Mesodermal cell (in vitro differentiated cells): ENCODE measurements at regions not wholly inside any gene's neighbourhood (a gene's known extent, or its start where the extent isn't known, plus 50 kb on each side); places are given as distances from the start of the nearest gene placed in this dataset.

ENCODE experiments used
- H3K27ac ChIP-seq: 2 replicates; pipeline ENCODE4 v1.7.0; 2013; ENCODE audit warnings: mild to moderate bottlenecking, low read depth, low read length, moderate library complexity; ENCODE audit not compliant: severe bottlenecking
- H3K36me3 ChIP-seq: 2 replicates; pipeline ENCODE4 v1.7.1; 2013; ENCODE audit warnings: mild to moderate bottlenecking, low read length, moderate library complexity; ENCODE audit not compliant: control insufficient read depth, insufficient read depth
- H3K4me1 ChIP-seq: one replicate; pipeline ENCODE4 v1.7.1; 2013; ENCODE audit warnings: mild to moderate bottlenecking, low read length; ENCODE audit not compliant: insufficient read depth, control insufficient read depth, poor library complexity, severe bottlenecking
- H3K4me3 ChIP-seq: 2 replicates; pipeline ENCODE4 v1.7.0; 2013; ENCODE audit warnings: low read length, control low read depth, mild to moderate bottlenecking; ENCODE audit not compliant: insufficient read depth, poor library complexity, severe bottlenecking; ENCODE audit errors: extremely low read depth
- H3K9me3 ChIP-seq: 2 replicates; pipeline ENCODE4 v1.7.1; 2013; ENCODE audit warnings: mild to moderate bottlenecking, low read length, moderate library complexity; ENCODE audit not compliant: control insufficient read depth
- WGBS, 2 experiments: methylation state at CpG; one replicate each; pipeline ENCODE4 v1.1.5; 2013; ENCODE audit warnings: missing lambda C conversion rate in 2 of 2; ENCODE audit not compliant: insufficient coverage in 2 of 2; 5-methylcytosine and 5-hydroxymethylcytosine counted together

- H3K27ac ChIP-seq: no peak overlapping the region
- H3K4me1 ChIP-seq: no peaks in the 10 kb centered on the region
- H3K4me3 ChIP-seq: no peak overlapping the region
- WGBS, 2 experiments: 88 to 92% methylated on average over 1 of the region's 2 CpGs
- H3K9me3 ChIP-seq: no peaks in the 10 kb centered on the region
- H3K36me3 ChIP-seq: no peaks in the 10 kb centered on the region
These were observed 170.9 kb upstream of the ZEB2 start for GRCh38 chr2:144690771-144691170.

GRCh38 chr2:144686518-144687215 lies 166.7 kb upstream of the ZEB2 start:
- H3K4me3 ChIP-seq: no peak overlapping the region
- 100% methylated on average over 1 of the region's 2 CpGs; no CpG with 5 or more reads in 1 of the 2 experiments for WGBS, 2 experiments
- H3K36me3 ChIP-seq: no peaks in the 10 kb centered on the region
- no peaks in the 10 kb centered on the region for H3K4me1 ChIP-seq
- no peaks in the 10 kb centered on the region for H3K9me3 ChIP-seq
- H3K27ac ChIP-seq: no peak overlapping the region

- Histone ChIP-seq H3K36me3 (no peaks in the 10 kb centered on the region), H3K9me3 (no peaks in the 10 kb centered on the region), H3K27ac (no peak overlapping the region), H3K4me1 (no peaks in the 10 kb centered on the region), H3K4me3 (no peak overlapping the region)
- WGBS, 2 experiments: 80 to 82% methylated on average over 1 to 2 of the region's 3 CpGs
These were observed 164.0 kb upstream of the ZEB2 start for GRCh38 chr2:144683966-144684365.

GRCh38 chr2:144683107-144683753 lies 163.3 kb upstream of the ZEB2 start:
- Histone ChIP-seq H3K9me3 (no peaks in the 10 kb centered on the region), H3K4me1 (no peaks in the 10 kb centered on the region), H3K27ac (no peak overlapping the region), H3K36me3 (no peaks in the 10 kb centered on the region), H3K4me3 (no peak overlapping the region)
- 100% methylated on average over 2 to 3 of the region's 6 CpGs for WGBS, 2 experiments

GRCh38 chr2:144682248-144682647 lies 162.3 kb upstream of the ZEB2 start:
- Histone ChIP-seq H3K4me3 (no peak overlapping the region), H3K9me3 (no peaks in the 10 kb centered on the region), H3K4me1 (no peaks in the 10 kb centered on the region), H3K27ac (no peak overlapping the region), H3K36me3 (no peaks in the 10 kb centered on the region)
- 100% methylated on average over 1 of the region's 4 CpGs for WGBS, 2 experiments

- Histone ChIP-seq H3K4me3 (no peak overlapping the region), H3K9me3 (no peaks in the 10 kb centered on the region), H3K4me1 (no peaks in the 10 kb centered on the region), H3K27ac (no peak overlapping the region), H3K36me3 (no peaks in the 10 kb centered on the region)
These were observed 161.5 kb upstream of the ZEB2 start for GRCh38 chr2:144681389-144681788.

GRCh38 chr2:144679942-144680341 lies 160.0 kb upstream of the ZEB2 start:
- no peak overlapping the region for H3K4me3 ChIP-seq
- no peak overlapping the region for H3K27ac ChIP-seq
- H3K4me1 ChIP-seq: no peaks in the 10 kb centered on the region
- H3K9me3 ChIP-seq: no peaks in the 10 kb centered on the region
- 78 to 100% methylated on average over 2 to 5 of the region's 5 CpGs for WGBS, 2 experiments
- no peaks in the 10 kb centered on the region for H3K36me3 ChIP-seq

- 88 to 100% methylated on average over 1 of the region's 1 CpG for WGBS, 2 experiments
These were observed 158.8 kb upstream of the ZEB2 start for GRCh38 chr2:144678736-144679135.

GRCh38 chr2:144675731-144676130 lies 155.8 kb upstream of the ZEB2 start:
- WGBS, 2 experiments: 78 to 100% methylated on average over 2 to 3 of the region's 3 CpGs
- Histone ChIP-seq H3K36me3 (no peaks in the 10 kb centered on the region), H3K4me3 (no peak overlapping the region), H3K4me1 (no peaks in the 10 kb centered on the region), H3K27ac (no peak overlapping the region), H3K9me3 (no peaks in the 10 kb centered on the region)

More at GRCh38 chr2:144678736-144679135, 158.8 kb upstream of the ZEB2 start:
- no peaks in the 10 kb centered on the region for H3K9me3 ChIP-seq
- H3K4me1 ChIP-seq: no peaks in the 10 kb centered on the region
- no peaks in the 10 kb centered on the region for H3K36me3 ChIP-seq
- no peak overlapping the region for H3K27ac ChIP-seq
- H3K4me3 ChIP-seq: no peak overlapping the region

- no peaks in the 10 kb centered on the region for H3K9me3 ChIP-seq
- H3K4me1 ChIP-seq: no peaks in the 10 kb centered on the region
- no peak overlapping the region for H3K4me3 ChIP-seq
- WGBS, 2 experiments: 100% methylated on average over 1 of the region's 3 CpGs
- H3K36me3 ChIP-seq: no peaks in the 10 kb centered on the region
- no peak overlapping the region for H3K27ac ChIP-seq
These were observed 155.4 kb upstream of the ZEB2 start for GRCh38 chr2:144675331-144675730.

- Histone ChIP-seq H3K4me1 (no peaks in the 10 kb centered on the region), H3K9me3 (no peaks in the 10 kb centered on the region), H3K36me3 (no peaks in the 10 kb centered on the region), H3K4me3 (no peak overlapping the region), H3K27ac (no peak overlapping the region)
These were observed 154.2 kb upstream of the ZEB2 start for GRCh38 chr2:144674071-144674470.
